GM12865 (cell line): ENCODE measurements at regions not wholly inside any gene's neighbourhood (a gene's known extent, or its start where the extent isn't known, plus 50 kb on each side); places are given as distances from the start of the nearest gene placed in this dataset.

Experiments used
- DNase-seq: peaks from one replicate; pipeline ENCODE4 v3.0.0; 2010; ENCODE audit warnings: low read depth
- H3K4me3 ChIP-seq: 2 replicates; pipeline ENCODE4 v1.5.1; 2011; ENCODE audit warnings: mild to moderate bottlenecking, low read depth, low read length, control low read depth
- TF ChIP-seq, protein P1 (sequence below): IDR thresholded peaks from 2 replicates; pipeline ENCODE4 v1.5.1; 2011; ENCODE audit warnings: low read length, control low read depth, low read depth, inconsistent platforms; ENCODE audit not compliant: insufficient read depth; ENCODE audit errors: missing control alignments

DNA sequence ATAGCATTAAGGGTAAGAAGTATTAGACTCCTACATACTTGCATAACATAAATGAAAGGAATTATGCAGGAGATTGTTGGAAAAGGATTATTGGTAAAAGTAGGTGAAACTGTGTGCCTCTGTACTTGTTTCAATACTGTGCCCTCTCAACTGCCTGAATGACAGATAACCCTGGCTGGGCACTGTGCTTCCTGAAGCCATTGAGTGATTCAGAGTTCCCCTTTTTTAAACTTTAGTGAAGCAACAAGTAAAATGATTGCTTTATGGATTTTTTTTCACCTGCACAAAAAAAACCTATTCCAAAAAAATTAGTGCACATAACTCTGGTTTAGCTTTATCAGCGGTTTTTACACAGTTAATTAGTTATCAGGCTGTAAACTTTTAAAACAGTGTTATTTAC lies 204.8 kb downstream of the TRAM1L1 start:
- TF ChIP-seq, protein P1, sequence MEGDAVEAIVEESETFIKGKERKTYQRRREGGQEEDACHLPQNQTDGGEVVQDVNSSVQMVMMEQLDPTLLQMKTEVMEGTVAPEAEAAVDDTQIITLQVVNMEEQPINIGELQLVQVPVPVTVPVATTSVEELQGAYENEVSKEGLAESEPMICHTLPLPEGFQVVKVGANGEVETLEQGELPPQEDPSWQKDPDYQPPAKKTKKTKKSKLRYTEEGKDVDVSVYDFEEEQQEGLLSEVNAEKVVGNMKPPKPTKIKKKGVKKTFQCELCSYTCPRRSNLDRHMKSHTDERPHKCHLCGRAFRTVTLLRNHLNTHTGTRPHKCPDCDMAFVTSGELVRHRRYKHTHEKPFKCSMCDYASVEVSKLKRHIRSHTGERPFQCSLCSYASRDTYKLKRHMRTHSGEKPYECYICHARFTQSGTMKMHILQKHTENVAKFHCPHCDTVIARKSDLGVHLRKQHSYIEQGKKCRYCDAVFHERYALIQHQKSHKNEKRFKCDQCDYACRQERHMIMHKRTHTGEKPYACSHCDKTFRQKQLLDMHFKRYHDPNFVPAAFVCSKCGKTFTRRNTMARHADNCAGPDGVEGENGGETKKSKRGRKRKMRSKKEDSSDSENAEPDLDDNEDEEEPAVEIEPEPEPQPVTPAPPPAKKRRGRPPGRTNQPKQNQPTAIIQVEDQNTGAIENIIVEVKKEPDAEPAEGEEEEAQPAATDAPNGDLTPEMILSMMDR = no peak
- no peak for DNase-seq
- no peak overlapping the region for H3K4me3 ChIP-seq

DNA sequence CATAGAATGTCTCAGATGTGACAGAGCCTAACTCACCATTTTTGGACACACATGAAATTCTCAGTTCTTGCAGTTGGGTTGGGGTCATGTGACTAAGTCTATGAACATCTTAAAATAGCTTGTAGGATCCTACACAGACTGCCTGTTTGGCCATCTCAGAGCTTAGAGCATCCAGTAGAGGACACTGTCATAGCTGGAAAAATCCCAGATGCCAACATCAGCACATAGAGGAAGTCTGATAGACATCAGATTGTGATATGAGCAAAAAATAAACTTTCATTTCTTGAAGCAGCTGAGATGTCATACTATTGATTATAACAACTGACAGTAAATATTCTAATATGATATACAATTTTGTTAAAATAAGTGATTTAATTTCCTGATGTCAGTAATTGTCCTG lies 207.1 kb downstream of the TRAM1L1 start:
- H3K4me3 ChIP-seq = no peak overlapping the region

DNA sequence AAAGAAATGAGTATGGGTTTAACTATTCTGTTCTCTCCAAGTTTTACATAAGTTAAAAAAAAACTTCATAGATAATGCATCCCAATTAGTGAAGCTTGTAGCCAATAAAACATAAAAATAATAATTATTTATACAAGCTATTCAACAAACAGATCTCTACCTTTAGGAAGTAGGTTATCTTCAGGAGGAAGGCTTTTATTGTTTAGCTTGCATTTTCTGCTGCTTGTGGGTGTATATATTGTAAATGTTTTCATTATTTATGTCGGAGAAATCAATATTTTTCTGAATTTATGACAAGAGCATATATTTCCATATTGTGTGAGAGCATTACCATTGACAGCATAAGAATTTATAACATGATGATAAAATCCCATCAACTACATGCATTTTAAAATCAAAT lies 208.3 kb downstream of the TRAM1L1 start:
- TF ChIP-seq, protein P1 = no peak
- DNase-seq = no peak
- no peak overlapping the region for H3K4me3 ChIP-seq

More for the DNA sequence above, 207.1 kb downstream of the TRAM1L1 start:
- TF ChIP-seq, protein P1 = no peak
- DNase-seq = no peak

DNA sequence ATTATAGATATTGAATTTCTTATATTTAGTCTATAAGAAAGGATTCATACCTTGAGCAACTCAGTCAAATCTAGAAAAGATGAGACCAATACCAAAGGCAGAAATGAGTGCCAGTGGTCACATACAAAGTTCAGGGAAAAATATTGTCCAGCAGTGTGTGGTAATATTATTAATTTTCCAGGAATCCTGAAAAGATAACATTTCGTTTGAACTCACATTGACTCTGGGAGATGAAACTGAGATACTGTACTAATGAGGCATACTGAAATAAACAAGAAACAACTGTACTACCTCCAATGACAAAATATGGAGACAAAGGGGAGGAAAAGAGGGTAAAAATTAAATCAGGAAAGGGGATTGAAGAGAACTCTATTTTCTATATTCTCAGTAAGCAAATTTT lies 212.4 kb downstream of the TRAM1L1 start:
- TF ChIP-seq, protein P1 = no peak
- H3K4me3 ChIP-seq = no peak overlapping the region
- no peak for DNase-seq

DNA sequence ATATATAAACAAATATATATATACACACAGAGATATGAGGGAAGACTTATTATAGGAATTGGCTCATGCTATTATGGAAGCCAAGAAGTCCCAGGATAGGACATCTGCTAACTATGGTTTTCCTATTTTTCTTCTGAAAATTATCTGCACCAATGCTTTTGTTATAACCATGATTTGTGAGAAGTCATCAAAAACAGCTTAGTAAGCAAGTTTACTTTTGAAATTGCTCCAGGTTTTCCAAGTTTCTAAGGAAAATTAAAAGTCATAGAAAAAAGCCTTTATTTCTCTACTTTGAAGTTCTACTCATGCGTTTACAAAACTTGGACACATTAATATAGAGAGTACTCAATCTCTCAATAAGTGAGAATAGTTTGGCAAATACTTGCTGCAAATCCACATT lies 213.1 kb downstream of the TRAM1L1 start:
- H3K4me3 ChIP-seq = no peak overlapping the region
- TF ChIP-seq, protein P1 = no peak
- no peak for DNase-seq

DNA sequence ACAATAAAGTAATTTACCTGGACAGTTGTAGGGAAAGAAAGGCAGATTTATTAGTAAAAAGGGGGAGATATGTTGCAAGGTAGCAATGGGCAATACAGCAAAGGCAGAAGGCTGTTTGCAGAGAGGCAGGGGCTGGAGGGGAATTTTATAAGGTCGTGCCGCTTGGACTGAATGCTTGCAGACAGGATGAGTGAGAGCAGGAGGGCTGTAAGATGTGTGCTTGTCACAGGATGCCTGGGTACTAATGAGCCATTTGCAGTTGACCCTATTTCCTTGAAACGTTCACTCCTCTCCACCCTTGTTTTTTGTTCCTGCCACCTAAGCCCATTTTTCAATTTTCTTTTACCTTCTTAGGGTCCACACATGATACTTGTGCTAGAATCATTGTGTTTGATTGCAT lies 214.7 kb downstream of the TRAM1L1 start:
- no peak overlapping the region for H3K4me3 ChIP-seq
- no peak for DNase-seq
- TF ChIP-seq, protein P1 = no peak

DNA sequence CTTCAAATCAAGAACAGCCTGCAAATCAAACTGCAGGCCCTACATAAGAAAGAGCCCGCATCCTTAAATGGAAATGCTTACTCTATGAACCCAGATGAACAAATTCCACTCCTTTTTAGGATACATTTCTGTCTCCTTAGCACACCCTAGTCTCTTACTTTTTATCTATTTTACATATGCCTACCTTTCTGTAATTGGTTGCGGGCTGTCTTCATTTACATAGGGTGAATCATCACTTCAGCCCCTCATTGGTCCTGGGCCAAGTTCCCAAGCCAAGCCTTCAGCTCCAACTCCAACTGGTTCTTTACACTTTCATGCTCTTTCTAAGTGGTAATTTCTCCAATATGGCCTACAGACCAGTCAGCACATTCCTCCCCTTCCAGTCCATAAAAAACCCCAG lies 219.3 kb downstream of the TRAM1L1 start:
- TF ChIP-seq, protein P1 = no peak
- no peak overlapping the region for H3K4me3 ChIP-seq
- DNase-seq = no peak
